ENCODE measurements at regions not wholly inside any gene's neighbourhood (a gene's known extent, or its start where the extent isn't known, plus 50 kb on each side); places are given as distances from the start of the nearest gene placed in this dataset.

GRCh38 chr6:22709803-22710202 lies 140.4 kb downstream of the HDGFL1 start:
- H3K4me2 ChIP-seq (ENCODE audit: low read length), result no peak overlapping the region
- H4K20me1 ChIP-seq (ENCODE audit: control insufficient read depth, insufficient read depth, low read depth, low read length), result no peaks in the 10 kb centered on the region

GRCh38 chr6:22716721-22717120 lies 147.4 kb downstream of the HDGFL1 start:
- Histone ChIP-seq H3K27me3 (ENCODE audit: control insufficient read depth, low read length) (no peaks in the 10 kb centered on the region), H3K9me2 (replicated peaks; ENCODE audit: control insufficient read depth, low read length) (no peaks in the 10 kb centered on the region), H4K20me1 (ENCODE audit: control insufficient read depth, insufficient read depth, low read depth, low read length) (no peaks in the 10 kb centered on the region), H3K9me3 (ENCODE audit: control insufficient read depth, insufficient read depth, low read length) (no peaks in the 10 kb centered on the region), H3K79me2 (ENCODE audit: control insufficient read depth, low read length) (no peaks in the 10 kb centered on the region), H3K4me1 (ENCODE audit: control insufficient read depth, low read length) (no peaks in the 10 kb centered on the region), H3K4me2 (ENCODE audit: low read length) (no peak overlapping the region), H3K27ac (ENCODE audit: low read depth, low read length) (no peak overlapping the region), H3K36me3 (ENCODE audit: control insufficient read depth, low read length) (no peaks in the 10 kb centered on the region), H3F3A (ENCODE audit: control insufficient read depth, insufficient read depth) (no peaks in the 10 kb centered on the region), H3K4me3 (ENCODE audit: low read length) (no peak overlapping the region)
- no peak for TF ChIP-seq EZH2phosphoT487 (IDR thresholded peaks at IDR 0.05; ENCODE audit: borderline replicate concordance, low read length)
- no peak for TF ChIP-seq CTCF (IDR thresholded peaks at IDR 0.05; ENCODE audit: low read depth, low read length, poor library complexity, severe bottlenecking)

More at GRCh38 chr6:22709803-22710202, 140.4 kb downstream of the HDGFL1 start:
- Histone ChIP-seq H3F3A (ENCODE audit: control insufficient read depth, insufficient read depth) (no peaks in the 10 kb centered on the region), H3K9me3 (ENCODE audit: control insufficient read depth, insufficient read depth, low read length) (no peaks in the 10 kb centered on the region), H3K4me3 (ENCODE audit: low read length) (no peak overlapping the region), H3K27ac (ENCODE audit: low read depth, low read length) (no peak overlapping the region), H3K27me3 (ENCODE audit: control insufficient read depth, low read length) (no peaks in the 10 kb centered on the region), H3K79me2 (ENCODE audit: control insufficient read depth, low read length) (no peaks in the 10 kb centered on the region), H3K9me2 (replicated peaks; ENCODE audit: control insufficient read depth, low read length) (no peaks in the 10 kb centered on the region), H3K36me3 (ENCODE audit: control insufficient read depth, low read length) (no peaks in the 10 kb centered on the region), H3K4me1 (ENCODE audit: control insufficient read depth, low read length) (no peaks in the 10 kb centered on the region)
- no peak for TF ChIP-seq CTCF (IDR thresholded peaks at IDR 0.05; ENCODE audit: low read depth, low read length, poor library complexity, severe bottlenecking)
- TF ChIP-seq EZH2phosphoT487 (IDR thresholded peaks at IDR 0.05; ENCODE audit: borderline replicate concordance, low read length), result no peak

GRCh38 chr6:22717915-22718314 lies 148.5 kb downstream of the HDGFL1 start:
- no peaks in the 10 kb centered on the region for H3K27me3 ChIP-seq (ENCODE audit: control insufficient read depth, low read length)
- no peaks in the 10 kb centered on the region for H3K36me3 ChIP-seq (ENCODE audit: control insufficient read depth, low read length)
- no peaks in the 10 kb centered on the region for H3K9me2 ChIP-seq (replicated peaks; ENCODE audit: control insufficient read depth, low read length)
- H3F3A ChIP-seq (ENCODE audit: control insufficient read depth, insufficient read depth), result no peaks in the 10 kb centered on the region
- H3K4me2 ChIP-seq (ENCODE audit: low read length), result no peak overlapping the region
- no peaks in the 10 kb centered on the region for H3K9me3 ChIP-seq (ENCODE audit: control insufficient read depth, insufficient read depth, low read length)
- no peaks in the 10 kb centered on the region for H4K20me1 ChIP-seq (ENCODE audit: control insufficient read depth, insufficient read depth, low read depth, low read length)
- H3K79me2 ChIP-seq (ENCODE audit: control insufficient read depth, low read length), result no peaks in the 10 kb centered on the region
- no peaks in the 10 kb centered on the region for H3K4me1 ChIP-seq (ENCODE audit: control insufficient read depth, low read length)
- no peak overlapping the region for H3K4me3 ChIP-seq (ENCODE audit: low read length)
- no peak for TF ChIP-seq EZH2phosphoT487 (IDR thresholded peaks at IDR 0.05; ENCODE audit: borderline replicate concordance, low read length)
- TF ChIP-seq CTCF (IDR thresholded peaks at IDR 0.05; ENCODE audit: low read depth, low read length, poor library complexity, severe bottlenecking), result no peak
- H3K27ac ChIP-seq (ENCODE audit: low read depth, low read length), result no peak overlapping the region

GRCh38 chr6:22722913-22723312 lies 153.5 kb downstream of the HDGFL1 start:
- TF ChIP-seq CTCF (IDR thresholded peaks at IDR 0.05; ENCODE audit: low read depth, low read length, poor library complexity, severe bottlenecking), result no peak
- TF ChIP-seq EZH2phosphoT487 (IDR thresholded peaks at IDR 0.05; ENCODE audit: borderline replicate concordance, low read length), result no peak
- Histone ChIP-seq H3K4me1 (ENCODE audit: control insufficient read depth, low read length) (no peaks in the 10 kb centered on the region), H3K27ac (ENCODE audit: low read depth, low read length) (no peak overlapping the region), H3K36me3 (ENCODE audit: control insufficient read depth, low read length) (no peaks in the 10 kb centered on the region), H3K27me3 (ENCODE audit: control insufficient read depth, low read length) (no peaks in the 10 kb centered on the region), H3K9me3 (ENCODE audit: control insufficient read depth, insufficient read depth, low read length) (no peaks in the 10 kb centered on the region), H3K4me3 (ENCODE audit: low read length) (no peak overlapping the region), H3K9me2 (replicated peaks; ENCODE audit: control insufficient read depth, low read length) (no peaks in the 10 kb centered on the region), H3K4me2 (ENCODE audit: low read length) (no peak overlapping the region), H3K79me2 (ENCODE audit: control insufficient read depth, low read length) (no peaks in the 10 kb centered on the region), H3F3A (ENCODE audit: control insufficient read depth, insufficient read depth) (no peaks in the 10 kb centered on the region), H4K20me1 (ENCODE audit: control insufficient read depth, insufficient read depth, low read depth, low read length) (no peaks in the 10 kb centered on the region)

Measured in DOHH2 (cell line).